ENCODE measurements at regions not wholly inside any gene's neighbourhood (a gene's known extent, or its start where the extent isn't known, plus 50 kb on each side); places are given as distances from the start of the nearest gene placed in this dataset.

GRCh38 chr21:24861471-24861870, 745.8 kb downstream of the MRPL39 start:
- DNase-seq = no peak

GRCh38 chr21:24856326-24856725, 751.0 kb downstream of the MRPL39 start:
- DNase-seq = no peak

- DNase-seq = no peak
These were observed 754.6 kb downstream of the MRPL39 start for GRCh38 chr21:24852610-24853195.

GRCh38 chr21:24850121-24850520, 757.2 kb downstream of the MRPL39 start:
- DNase-seq = no peak

- DNase-seq = peak; percentile 17
These were observed 762.6 kb downstream of the MRPL39 start for GRCh38 chr21:24844671-24845070.

GRCh38 chr21:24840287-24840686, 767.0 kb downstream of the MRPL39 start:
- no peak for DNase-seq

- no peak for DNase-seq
These were observed 774.3 kb downstream of the MRPL39 start for GRCh38 chr21:24832961-24833360.

GRCh38 chr21:24829397-24829796, 777.9 kb downstream of the MRPL39 start:
- DNase-seq = no peak

- DNase-seq = no peak
These were observed 780.5 kb downstream of the MRPL39 start for GRCh38 chr21:24826822-24827221.

GRCh38 chr21:24825348-24825747, 781.9 kb downstream of the MRPL39 start:
- DNase-seq = no peak

- no peak for DNase-seq
These were observed 783.1 kb downstream of the MRPL39 start for GRCh38 chr21:24824209-24824608.

GRCh38 chr21:24823247-24823646, 784.0 kb downstream of the MRPL39 start:
- no peak for DNase-seq

GRCh38 chr21:24785033-24785432, 822.2 kb downstream of the MRPL39 start:
- no peak for DNase-seq

- DNase-seq = no peak
These were observed 826.1 kb downstream of the MRPL39 start for GRCh38 chr21:24781146-24781545.

- DNase-seq = no peak
These were observed 847.8 kb downstream of the MRPL39 start for GRCh38 chr21:24759348-24760075.

GRCh38 chr21:24738063-24738462, 869.2 kb downstream of the MRPL39 start:
- DNase-seq = no peak

- DNase-seq = no peak
These were observed 869.9 kb downstream of the MRPL39 start for GRCh38 chr21:24737296-24737850.

- DNase-seq = no peak
These were observed 876.6 kb downstream of the MRPL39 start for GRCh38 chr21:24730661-24731060.

- DNase-seq = no peak
These were observed 877.7 kb downstream of the MRPL39 start for GRCh38 chr21:24729568-24729967.

- no peak for DNase-seq
These were observed 879.4 kb downstream of the MRPL39 start for GRCh38 chr21:24727803-24728440.

- DNase-seq = no peak
These were observed 890.9 kb downstream of the MRPL39 start for GRCh38 chr21:24716281-24716918.

- no peak for DNase-seq
These were observed 892.6 kb downstream of the MRPL39 start for GRCh38 chr21:24714646-24715200.

GRCh38 chr21:24705201-24705600, 902.1 kb downstream of the MRPL39 start:
- no peak for DNase-seq
